Activated T-helper 17 cell treated with anti-CD3 and anti-CD28 coated beads, Interleukin-2, amount 50 U/mL, for 72 hours (primary cell): ENCODE measurements at regions not wholly inside any gene's neighbourhood (a gene's known extent, or its start where the extent isn't known, plus 50 kb on each side); places are given as distances from the start of the nearest gene placed in this dataset.
"Not testable (repeated sequence)": the region's sequence is repeated elsewhere in the genome, so short reads cannot be mapped to it uniquely, and the experiment has no call there.

ENCODE experiments used
- ATAC-seq: fragments of 150-1000 bp; cut with Tn5 transposase; replicated peaks from 2 replicates; pipeline ENCODE4 v1.10.0; 2021; ENCODE audit warnings: mild to moderate bottlenecking, moderate library complexity
- H3K27ac Mint-ChIP-seq: one replicate; pipeline ENCODE4 v1.8.0; 2022; ENCODE audit warnings: mixed read lengths
- H3K27me3 Mint-ChIP-seq: one replicate; pipeline ENCODE4 v1.8.0; 2022; ENCODE audit warnings: mixed read lengths
- H3K36me3 Mint-ChIP-seq: one replicate; pipeline ENCODE4 v1.8.0; 2022; ENCODE audit warnings: low read depth, mild to moderate bottlenecking, mixed read lengths
- H3K4me1 Mint-ChIP-seq: one replicate; pipeline ENCODE4 v1.8.0; 2022; ENCODE audit warnings: mixed read lengths
- H3K4me3 Mint-ChIP-seq: one replicate; pipeline ENCODE4 v1.8.0; 2022; ENCODE audit warnings: mild to moderate bottlenecking, mixed read lengths
- H3K9me3 Mint-ChIP-seq: one replicate; pipeline ENCODE4 v1.8.0; 2022; ENCODE audit warnings: mixed read lengths

- ATAC-seq: no peak
- Mint-ChIP-seq H3K9me3 (peaks cover 17% of the 10 kb centered on the region), H3K4me1 (no peaks in the 10 kb centered on the region), H3K36me3 (no peaks in the 10 kb centered on the region), H3K4me3 (no peak overlapping the region), H3K27ac (no peak overlapping the region), H3K27me3 (no peaks in the 10 kb centered on the region)
These were observed 176.5 kb upstream of the GJE1 start for GRCh38 chr6:141956046-141956761.

GRCh38 chr6:141953072-141953471 lies 179.7 kb upstream of the GJE1 start:
- ATAC-seq: no peak
- Mint-ChIP-seq H3K4me1 (no peaks in the 10 kb centered on the region), H3K36me3 (no peaks in the 10 kb centered on the region), H3K27ac (no peak overlapping the region), H3K4me3 (no peak overlapping the region), H3K9me3 (peaks cover 17% of the 10 kb centered on the region), H3K27me3 (no peaks in the 10 kb centered on the region)

GRCh38 chr6:141946502-141946901 lies 186.2 kb upstream of the GJE1 start:
- no peaks in the 10 kb centered on the region for H3K4me1 Mint-ChIP-seq
- no peaks in the 10 kb centered on the region for H3K36me3 Mint-ChIP-seq
- no peak for ATAC-seq
- H3K9me3 Mint-ChIP-seq: peaks cover 19% of the 10 kb centered on the region
- H3K27ac Mint-ChIP-seq: no peak overlapping the region
- no peaks in the 10 kb centered on the region for H3K27me3 Mint-ChIP-seq
- H3K4me3 Mint-ChIP-seq: no peak overlapping the region

DNA sequence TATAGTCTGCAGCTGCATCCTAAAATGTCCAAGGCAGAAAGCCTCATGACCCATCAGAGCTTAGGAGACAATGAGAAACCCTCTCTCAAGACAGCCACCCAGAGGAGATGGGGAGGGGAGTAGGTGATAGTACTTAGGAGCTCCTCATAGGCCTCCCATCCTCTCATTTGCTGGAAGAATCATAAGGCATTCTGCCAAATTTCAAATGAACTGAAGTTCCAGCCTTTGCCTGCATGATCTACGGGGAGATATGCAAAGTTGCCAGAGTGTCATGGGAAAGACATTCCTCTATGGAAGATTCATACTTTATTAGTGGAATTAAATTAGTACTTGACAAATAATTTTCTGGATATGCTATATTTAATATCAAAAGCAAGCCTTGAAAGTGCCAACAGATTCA lies 194.1 kb upstream of the GJE1 start:
- ATAC-seq: no peak
- H3K27me3 Mint-ChIP-seq: no peaks in the 10 kb centered on the region
- no peak overlapping the region for H3K4me3 Mint-ChIP-seq
- H3K9me3 Mint-ChIP-seq: peaks cover 16% of the 10 kb centered on the region
- H3K36me3 Mint-ChIP-seq: no peaks in the 10 kb centered on the region
- no peaks in the 10 kb centered on the region for H3K4me1 Mint-ChIP-seq
- no peak overlapping the region for H3K27ac Mint-ChIP-seq

GRCh38 chr6:141932685-141933084 lies 200.0 kb upstream of the GJE1 start:
- ATAC-seq: no peak
- Mint-ChIP-seq H3K4me3 (no peak overlapping the region), H3K36me3 (no peaks in the 10 kb centered on the region), H3K27me3 (no peaks in the 10 kb centered on the region), H3K4me1 (no peaks in the 10 kb centered on the region), H3K9me3 (no peaks in the 10 kb centered on the region), H3K27ac (no peak overlapping the region)

DNA sequence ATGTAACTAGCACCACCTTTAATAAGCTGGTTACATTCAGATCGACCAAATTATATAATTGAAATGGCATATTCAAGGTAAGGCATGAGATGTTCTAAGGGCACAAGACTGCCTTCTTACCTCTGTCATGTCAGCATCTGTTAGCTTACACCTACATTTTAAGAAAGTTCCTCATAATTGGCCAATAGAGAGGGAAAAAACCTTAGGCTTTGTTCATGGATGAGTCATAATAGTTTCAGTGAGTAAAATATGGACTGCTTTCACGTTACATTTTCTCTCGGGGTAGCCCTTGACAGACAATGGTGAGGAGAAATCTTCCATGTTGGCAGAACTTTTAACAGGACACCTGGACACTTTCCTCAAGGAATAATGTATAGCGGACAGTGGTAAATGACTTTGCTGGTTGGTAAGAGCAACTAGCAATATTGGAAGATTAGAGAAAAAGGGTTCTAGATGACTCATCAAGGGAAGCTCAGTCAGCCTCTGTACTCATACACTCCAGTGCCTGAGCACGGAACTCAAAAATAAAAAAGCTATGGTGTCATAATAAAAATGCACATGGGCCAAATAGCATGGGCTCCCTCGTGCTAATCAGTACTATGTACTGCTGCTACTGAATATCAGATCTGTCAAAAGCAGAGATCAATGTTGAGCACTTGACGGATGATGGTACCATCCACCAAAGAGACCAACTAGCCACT lies 206.4 kb upstream of the GJE1 start:
- H3K9me3 Mint-ChIP-seq, H3K27me3 Mint-ChIP-seq, H3K27ac Mint-ChIP-seq, H3K4me3 Mint-ChIP-seq, H3K36me3 Mint-ChIP-seq, H3K4me1 Mint-ChIP-seq: not testable (repeated sequence)
- ATAC-seq: peak; percentile 81

GRCh38 chr6:141925001-141925400 lies 207.7 kb upstream of the GJE1 start:
- Mint-ChIP-seq H3K36me3 (no peaks in the 10 kb centered on the region), H3K27me3 (no peaks in the 10 kb centered on the region), H3K9me3 (no peaks in the 10 kb centered on the region), H3K27ac (no peak overlapping the region), H3K4me3 (no peak overlapping the region), H3K4me1 (peaks cover 4% of the 10 kb centered on the region)
- no peak for ATAC-seq

- no peak overlapping the region for H3K4me3 Mint-ChIP-seq
- no peak for ATAC-seq
- no peaks in the 10 kb centered on the region for H3K27me3 Mint-ChIP-seq
- H3K36me3 Mint-ChIP-seq: no peaks in the 10 kb centered on the region
- no peaks in the 10 kb centered on the region for H3K9me3 Mint-ChIP-seq
- peaks cover 4% of the 10 kb centered on the region for H3K4me1 Mint-ChIP-seq
- H3K27ac Mint-ChIP-seq: no peak overlapping the region
These were observed 209.8 kb upstream of the GJE1 start for GRCh38 chr6:141922898-141923297.

DNA sequence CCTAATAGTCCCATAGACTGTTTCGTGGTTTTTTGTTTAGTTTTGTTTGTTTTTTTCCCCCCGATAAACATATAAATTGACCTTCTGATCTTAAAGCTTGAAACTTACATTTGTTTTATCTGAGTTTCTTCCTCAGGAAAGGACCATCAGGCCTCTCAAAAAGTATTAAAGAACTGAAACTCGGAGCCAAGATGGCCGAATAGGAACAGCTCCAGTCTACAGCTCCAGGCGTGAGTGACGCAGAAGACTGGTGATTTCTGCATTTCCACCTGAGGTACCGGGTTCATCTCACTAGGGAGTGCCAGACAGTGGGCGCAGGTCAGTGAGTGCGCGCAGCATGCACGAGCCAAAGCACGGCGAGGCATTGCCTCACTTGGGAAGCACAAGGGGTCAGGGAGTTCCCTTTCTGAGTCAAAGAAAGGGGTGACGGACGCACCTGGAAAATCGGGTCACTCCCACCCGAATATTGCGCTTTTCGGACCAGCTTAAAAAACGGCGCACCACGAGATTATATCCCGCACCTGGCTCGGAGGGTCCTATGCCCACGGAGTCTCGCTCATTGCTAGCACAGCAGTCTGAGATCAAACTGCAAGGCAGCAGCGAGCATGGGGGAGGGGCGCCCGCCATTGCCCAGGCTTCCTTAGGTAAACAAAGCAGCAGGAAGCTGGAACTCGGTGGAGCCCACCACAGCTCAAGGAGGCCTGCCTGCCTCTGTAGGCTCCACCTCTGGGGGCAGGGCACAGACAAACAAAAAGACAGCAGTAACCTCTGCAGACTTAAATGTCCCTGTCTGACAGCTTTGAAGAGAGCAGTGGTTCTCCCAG lies 215.8 kb upstream of the GJE1 start:
- not testable (repeated sequence) for ATAC-seq, H3K27me3 Mint-ChIP-seq, H3K4me1 Mint-ChIP-seq, H3K4me3 Mint-ChIP-seq, H3K36me3 Mint-ChIP-seq, H3K9me3 Mint-ChIP-seq, H3K27ac Mint-ChIP-seq

DNA sequence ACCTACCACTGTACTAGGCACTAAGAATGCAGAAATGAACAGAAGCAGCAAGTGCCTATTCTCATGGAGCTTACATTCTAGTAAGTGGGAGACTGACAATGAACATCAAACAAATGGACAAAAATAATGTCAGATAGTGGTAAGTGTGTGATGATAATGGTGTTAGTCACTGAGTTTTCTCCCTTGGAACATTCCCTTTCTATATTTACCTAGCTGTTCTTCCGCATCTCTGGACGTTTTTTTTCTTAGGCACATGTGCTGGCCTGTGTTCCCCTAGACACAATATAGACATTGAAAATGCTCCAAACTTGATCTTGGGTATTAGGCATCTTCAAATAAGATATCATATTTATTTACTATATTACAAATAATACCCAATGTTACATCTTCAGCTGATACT lies 218.1 kb upstream of the GJE1 start:
- H3K9me3 Mint-ChIP-seq: no peaks in the 10 kb centered on the region
- H3K4me1 Mint-ChIP-seq: no peaks in the 10 kb centered on the region
- no peak overlapping the region for H3K4me3 Mint-ChIP-seq
- ATAC-seq: no peak
- H3K36me3 Mint-ChIP-seq: no peaks in the 10 kb centered on the region
- H3K27ac Mint-ChIP-seq: no peak overlapping the region
- H3K27me3 Mint-ChIP-seq: no peaks in the 10 kb centered on the region

DNA sequence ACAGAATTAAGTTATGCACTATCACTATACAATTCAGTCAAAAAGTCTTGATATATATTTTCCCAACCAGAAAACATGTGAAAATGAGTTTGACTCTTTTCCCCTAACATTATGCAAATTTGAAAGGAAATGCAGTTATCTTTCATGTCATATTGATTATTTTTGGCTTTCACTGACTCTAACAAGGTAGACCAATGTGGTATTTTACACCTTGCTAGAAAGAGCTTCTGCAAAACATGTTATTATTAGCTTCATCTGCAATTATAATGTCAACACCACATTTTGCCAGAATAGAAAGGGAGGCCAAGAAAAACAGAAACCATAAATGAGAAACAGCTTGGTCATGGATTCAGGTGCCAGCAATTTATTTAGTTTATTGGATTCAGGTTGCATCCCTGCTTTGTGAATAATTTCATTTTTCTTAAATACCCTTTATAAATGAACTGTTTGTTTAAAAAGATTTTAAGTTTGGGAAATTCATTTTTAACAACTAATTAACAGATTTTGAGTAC lies 226.1 kb upstream of the GJE1 start:
- Mint-ChIP-seq H3K27me3 (no peaks in the 10 kb centered on the region), H3K4me3 (no peak overlapping the region), H3K4me1 (no peaks in the 10 kb centered on the region), H3K27ac (no peak overlapping the region), H3K36me3 (no peaks in the 10 kb centered on the region), H3K9me3 (no peaks in the 10 kb centered on the region)
- no peak for ATAC-seq

GRCh38 chr6:141890661-141891060 lies 242.1 kb upstream of the GJE1 start:
- H3K9me3 Mint-ChIP-seq: peaks cover 15% of the 10 kb centered on the region
- H3K27ac Mint-ChIP-seq: no peak overlapping the region

GRCh38 chr6:141884850-141885249 lies 247.9 kb upstream of the GJE1 start:
- Mint-ChIP-seq H3K36me3 (no peaks in the 10 kb centered on the region), H3K27ac (no peak overlapping the region), H3K9me3 (peaks cover 12% of the 10 kb centered on the region), H3K4me1 (no peaks in the 10 kb centered on the region), H3K4me3 (no peak overlapping the region), H3K27me3 (no peaks in the 10 kb centered on the region)
- no peak for ATAC-seq

More at GRCh38 chr6:141890661-141891060, 242.1 kb upstream of the GJE1 start:
- Mint-ChIP-seq H3K36me3 (no peaks in the 10 kb centered on the region), H3K4me3 (no peak overlapping the region), H3K27me3 (no peaks in the 10 kb centered on the region), H3K4me1 (no peaks in the 10 kb centered on the region)
- no peak for ATAC-seq

DNA sequence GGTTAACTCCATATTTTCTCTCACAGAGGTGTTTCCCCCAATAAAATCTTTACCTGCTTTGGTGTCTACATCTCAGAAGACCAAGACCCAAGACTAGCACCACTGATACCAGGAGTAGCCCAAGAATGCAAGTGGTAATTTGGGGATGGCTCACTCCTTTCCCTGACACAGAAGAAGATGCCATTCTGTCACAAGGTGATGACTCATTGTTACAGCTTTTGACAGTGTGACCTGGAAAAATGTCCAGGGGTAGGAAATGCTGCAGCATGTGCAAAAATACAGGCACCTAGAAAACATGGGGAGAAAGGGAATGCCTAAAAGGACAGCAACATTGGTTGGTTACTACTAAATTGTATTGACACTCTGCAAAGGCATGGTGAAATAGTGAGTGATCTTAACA lies 254.0 kb upstream of the GJE1 start:
- Mint-ChIP-seq H3K4me3 (no peak overlapping the region), H3K27ac (no peak overlapping the region), H3K27me3 (no peaks in the 10 kb centered on the region), H3K36me3 (no peaks in the 10 kb centered on the region), H3K9me3 (no peaks in the 10 kb centered on the region), H3K4me1 (no peaks in the 10 kb centered on the region)
- no peak for ATAC-seq
